Progenitor cell of endocrine pancreas (in vitro differentiated cells): ENCODE measurements at regions not wholly inside any gene's neighbourhood (a gene's known extent, or its start where the extent isn't known, plus 50 kb on each side); places are given as distances from the start of the nearest gene placed in this dataset.

Source experiments
- DNase-seq: peaks from one replicate; pipeline ENCODE4 v3.0.0; 2021; ENCODE audit warnings: low spot score; ENCODE audit not compliant: unreplicated experiment
- H3K27ac Mint-ChIP-seq: 2 replicates; pipeline ENCODE4 v1.8.0; 2021; ENCODE audit warnings: mild to moderate bottlenecking, moderate library complexity, mixed read lengths
- H3K27me3 Mint-ChIP-seq: 2 replicates; pipeline ENCODE4 v1.8.0; 2021; ENCODE audit warnings: mixed read lengths
- H3K36me3 Mint-ChIP-seq: 2 replicates; pipeline ENCODE4 v1.8.0; 2022; ENCODE audit warnings: mixed read lengths; ENCODE audit not compliant: insufficient read depth
- H3K4me1 Mint-ChIP-seq: 2 replicates; pipeline ENCODE4 v1.8.0; 2021; ENCODE audit warnings: low read depth, mixed read lengths
- H3K4me3 Mint-ChIP-seq: 2 replicates; pipeline ENCODE4 v1.8.0; 2021; ENCODE audit warnings: low read depth, mild to moderate bottlenecking, moderate library complexity, mixed read lengths
- H3K9me3 Mint-ChIP-seq: 2 replicates; pipeline ENCODE4 v1.8.0; 2021; ENCODE audit warnings: low read depth, mixed read lengths
- CTCF ChIP-seq: fragments of 200-600 bp; sonication (generic); IDR thresholded peaks from one replicate; pipeline ENCODE4 v1.5.0; 2021; ENCODE audit warnings: antibody characterized with exemption, mild to moderate bottlenecking; ENCODE audit not compliant: unreplicated experiment

GRCh38 chr2:120678926-120679325, 56.7 kb upstream of the GLI2 start:
- Mint-ChIP-seq H3K27ac (no peak overlapping the region), H3K9me3 (no peaks in the 10 kb centered on the region), H3K27me3 (peaks cover 60% of the 10 kb centered on the region), H3K36me3 (no peaks in the 10 kb centered on the region), H3K4me3 (no peak overlapping the region), H3K4me1 (no peaks in the 10 kb centered on the region)
- TF ChIP-seq CTCF, result no peak
- DNase-seq, result no peak

- Mint-ChIP-seq H3K27ac (no peak overlapping the region), H3K4me1 (no peaks in the 10 kb centered on the region), H3K36me3 (no peaks in the 10 kb centered on the region), H3K4me3 (no peak overlapping the region), H3K9me3 (no peaks in the 10 kb centered on the region), H3K27me3 (peaks cover 66% of the 10 kb centered on the region)
- DNase-seq, result no peak
- no peak for TF ChIP-seq CTCF
These were observed 56.1 kb upstream of the GLI2 start for GRCh38 chr2:120679526-120679925.

GRCh38 chr2:120680136-120680761, 55.4 kb upstream of the GLI2 start:
- Mint-ChIP-seq H3K4me1 (no peaks in the 10 kb centered on the region), H3K27me3 (peaks cover 65% of the 10 kb centered on the region), H3K27ac (peak overlapping the region; percentile 89), H3K4me3 (no peak overlapping the region), H3K9me3 (no peaks in the 10 kb centered on the region), H3K36me3 (no peaks in the 10 kb centered on the region)
- DNase-seq, result peak; percentile 73
- peak; percentile 59 for TF ChIP-seq CTCF

GRCh38 chr2:120681181-120681580, 54.5 kb upstream of the GLI2 start:
- Mint-ChIP-seq H3K4me3 (no peak overlapping the region), H3K27me3 (peaks cover 58% of the 10 kb centered on the region), H3K36me3 (no peaks in the 10 kb centered on the region), H3K9me3 (no peaks in the 10 kb centered on the region), H3K27ac (peak overlapping the region; percentile 30), H3K4me1 (no peaks in the 10 kb centered on the region)
- DNase-seq, result no peak
- TF ChIP-seq CTCF, result no peak

- H3K4me3 Mint-ChIP-seq, result no peak overlapping the region
- peaks cover 51% of the 10 kb centered on the region for H3K27me3 Mint-ChIP-seq
- no peak overlapping the region for H3K27ac Mint-ChIP-seq
- no peaks in the 10 kb centered on the region for H3K4me1 Mint-ChIP-seq
- no peaks in the 10 kb centered on the region for H3K9me3 Mint-ChIP-seq
- TF ChIP-seq CTCF, result no peak
- no peak for DNase-seq
- no peaks in the 10 kb centered on the region for H3K36me3 Mint-ChIP-seq
These were observed 53.9 kb upstream of the GLI2 start for GRCh38 chr2:120681696-120682288.
